ENCODE measurements at regions not wholly inside any gene's neighbourhood (a gene's known extent, or its start where the extent isn't known, plus 50 kb on each side); places are given as distances from the start of the nearest gene placed in this dataset.
"Not testable (repeated sequence)": the region's sequence is repeated elsewhere in the genome, so short reads cannot be mapped to it uniquely, and the experiment has no call there.

DNA sequence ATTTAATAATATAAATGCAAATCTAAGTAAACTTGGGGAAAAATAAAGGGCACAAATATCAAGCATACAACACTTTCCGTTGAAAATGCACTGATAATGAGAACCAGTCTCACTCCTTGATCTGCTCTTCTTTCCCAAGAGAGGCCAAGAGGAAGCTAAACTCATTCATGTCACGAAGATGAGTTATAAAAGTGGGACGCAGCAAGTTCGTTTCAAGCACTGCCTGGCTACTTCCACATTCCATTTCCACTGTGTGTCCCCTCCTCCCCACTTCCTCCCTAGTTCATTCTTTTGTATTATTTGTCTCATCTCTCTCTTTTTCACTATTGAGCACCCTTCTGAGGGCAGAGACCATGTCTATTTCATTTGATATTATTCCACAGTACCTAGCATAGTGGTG is 158.1 kb downstream of the SLC24A2 start:
- WGBS, result 35% methylated on average over 4 of the region's 4 CpGs
- TF ChIP-seq, protein P1, sequence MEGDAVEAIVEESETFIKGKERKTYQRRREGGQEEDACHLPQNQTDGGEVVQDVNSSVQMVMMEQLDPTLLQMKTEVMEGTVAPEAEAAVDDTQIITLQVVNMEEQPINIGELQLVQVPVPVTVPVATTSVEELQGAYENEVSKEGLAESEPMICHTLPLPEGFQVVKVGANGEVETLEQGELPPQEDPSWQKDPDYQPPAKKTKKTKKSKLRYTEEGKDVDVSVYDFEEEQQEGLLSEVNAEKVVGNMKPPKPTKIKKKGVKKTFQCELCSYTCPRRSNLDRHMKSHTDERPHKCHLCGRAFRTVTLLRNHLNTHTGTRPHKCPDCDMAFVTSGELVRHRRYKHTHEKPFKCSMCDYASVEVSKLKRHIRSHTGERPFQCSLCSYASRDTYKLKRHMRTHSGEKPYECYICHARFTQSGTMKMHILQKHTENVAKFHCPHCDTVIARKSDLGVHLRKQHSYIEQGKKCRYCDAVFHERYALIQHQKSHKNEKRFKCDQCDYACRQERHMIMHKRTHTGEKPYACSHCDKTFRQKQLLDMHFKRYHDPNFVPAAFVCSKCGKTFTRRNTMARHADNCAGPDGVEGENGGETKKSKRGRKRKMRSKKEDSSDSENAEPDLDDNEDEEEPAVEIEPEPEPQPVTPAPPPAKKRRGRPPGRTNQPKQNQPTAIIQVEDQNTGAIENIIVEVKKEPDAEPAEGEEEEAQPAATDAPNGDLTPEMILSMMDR (IDR thresholded peaks at IDR 0.05), result no peak
- no peak for TF ChIP-seq POLR2AphosphoS5 (IDR thresholded peaks at IDR 0.05)
- TF ChIP-seq POLR2A (IDR thresholded peaks at IDR 0.05), result no peak
- intact Hi-C loops (cut with DNase I), result no loop called here

DNA sequence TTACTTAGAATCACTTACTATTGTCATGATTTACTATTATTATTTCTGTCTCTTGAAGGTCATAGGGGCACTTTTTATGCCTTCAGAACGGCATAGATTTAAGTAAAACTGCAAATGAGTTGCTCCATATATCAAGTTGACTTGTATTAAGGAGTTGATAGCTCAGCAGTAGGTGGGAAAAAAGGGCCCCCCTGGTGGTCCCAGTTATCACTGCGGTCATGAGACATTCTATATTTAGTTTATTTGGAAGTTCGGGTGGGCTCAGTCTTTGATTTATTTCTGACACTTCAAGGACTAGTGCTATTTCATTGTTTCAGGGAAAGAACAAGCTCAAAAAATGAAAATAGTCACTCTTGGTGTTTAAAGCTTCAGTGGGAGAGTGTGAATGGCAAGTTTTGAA is 159.3 kb downstream of the SLC24A2 start:
- no peak for DNase-seq (ENCODE audit: low spot score)
- Histone ChIP-seq H3K27ac (no peak overlapping the region), H3K4me1 (replicated peaks) (no peaks in the 10 kb centered on the region), H3K36me3 (no peaks in the 10 kb centered on the region), H3K27me3 (replicated peaks; ENCODE audit: insufficient read depth) (no peaks in the 10 kb centered on the region), H3K4me3 (no peak overlapping the region), H3K9me3 (no peaks in the 10 kb centered on the region)
- WGBS, result 39% methylated on average over 3 of the region's 3 CpGs
- TF ChIP-seq POLR2A (IDR thresholded peaks at IDR 0.05) (no peak), POLR2AphosphoS5 (IDR thresholded peaks at IDR 0.05) (no peak)
- TF ChIP-seq, protein P1 (IDR thresholded peaks at IDR 0.05), result no peak
- intact Hi-C loops (cut with DNase I), result no loop called here

More for the DNA sequence above, 158.1 kb downstream of the SLC24A2 start:
- no peak overlapping the region for H3K4me3 ChIP-seq
- no peaks in the 10 kb centered on the region for H3K36me3 ChIP-seq
- no peaks in the 10 kb centered on the region for H3K4me1 ChIP-seq (replicated peaks)
- no peaks in the 10 kb centered on the region for H3K27me3 ChIP-seq (replicated peaks; ENCODE audit: insufficient read depth)
- H3K9me3 ChIP-seq, result no peaks in the 10 kb centered on the region
- H3K27ac ChIP-seq, result no peak overlapping the region
- no peak for DNase-seq (ENCODE audit: low spot score)

- H3K9me3 ChIP-seq; H3K36me3 ChIP-seq; intact Hi-C loops (cut with DNase I); H3K4me1 ChIP-seq (replicated peaks); H3K27ac ChIP-seq; H3K27me3 ChIP-seq (replicated peaks; ENCODE audit: insufficient read depth); DNase-seq (ENCODE audit: low spot score); H3K4me3 ChIP-seq: not testable (repeated sequence)
- WGBS, result 100% methylated on average over 1 of the region's 1 CpG
Observed at GRCh38 chr9:19625426-19625825, 163.4 kb downstream of the SLC24A2 start.

- TF ChIP-seq POLR2A (IDR thresholded peaks at IDR 0.05) (no peak), POLR2AphosphoS5 (IDR thresholded peaks at IDR 0.05) (no peak)
- TF ChIP-seq, protein P1 (IDR thresholded peaks at IDR 0.05), result no peak
- no peak overlapping the region for H3K27ac ChIP-seq
- intact Hi-C loops (cut with DNase I), result no loop called here
- WGBS, result 58% methylated on average over 3 of the region's 3 CpGs
- no peaks in the 10 kb centered on the region for H3K9me3 ChIP-seq
- no peak for DNase-seq (ENCODE audit: low spot score)
- no peaks in the 10 kb centered on the region for H3K27me3 ChIP-seq (replicated peaks; ENCODE audit: insufficient read depth)
- H3K4me1 ChIP-seq (replicated peaks), result no peaks in the 10 kb centered on the region
- H3K36me3 ChIP-seq, result no peaks in the 10 kb centered on the region
- no peak overlapping the region for H3K4me3 ChIP-seq
Observed at GRCh38 chr9:19624519-19624918, 164.3 kb downstream of the SLC24A2 start.

DNA sequence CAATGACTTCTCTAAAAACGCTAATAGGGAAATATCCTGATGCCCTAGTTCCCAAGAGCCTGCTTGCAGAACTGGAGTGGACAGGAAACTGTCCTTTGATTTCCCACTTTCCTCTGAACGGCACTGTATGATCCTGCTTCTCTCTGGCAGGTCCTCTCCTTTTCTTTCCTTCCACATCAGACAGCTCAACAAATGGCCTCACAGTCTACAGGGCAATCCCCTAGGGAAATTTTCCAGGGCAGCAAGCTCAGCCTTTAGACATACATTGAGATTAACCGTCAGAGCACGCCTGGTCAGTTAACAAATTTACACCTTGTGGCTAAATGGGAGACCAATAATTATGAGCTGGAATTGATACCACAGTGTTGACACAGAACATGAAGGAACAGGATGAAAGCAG is 164.9 kb downstream of the SLC24A2 start:
- H3K9me3 ChIP-seq, result no peaks in the 10 kb centered on the region
- no peaks in the 10 kb centered on the region for H3K36me3 ChIP-seq
- WGBS, result 26% methylated on average over 4 of the region's 4 CpGs
- H3K4me1 ChIP-seq (replicated peaks), result no peaks in the 10 kb centered on the region
- DNase-seq (ENCODE audit: low spot score), result no peak
- H3K27ac ChIP-seq, result no peak overlapping the region
- no peaks in the 10 kb centered on the region for H3K27me3 ChIP-seq (replicated peaks; ENCODE audit: insufficient read depth)
- no peak for TF ChIP-seq POLR2A (IDR thresholded peaks at IDR 0.05)
- no peak for TF ChIP-seq POLR2AphosphoS5 (IDR thresholded peaks at IDR 0.05)
- TF ChIP-seq, protein P1 (IDR thresholded peaks at IDR 0.05), result no peak
- intact Hi-C loops (cut with DNase I), result no loop called here
- H3K4me3 ChIP-seq, result no peak overlapping the region

All from prostate gland (tissue), 2 donors.